ENCODE measurements at regions not wholly inside any gene's neighbourhood (a gene's known extent, or its start where the extent isn't known, plus 50 kb on each side); places are given as distances from the start of the nearest gene placed in this dataset.

- DNase-seq: no peak
Measured at GRCh38 chr6:45791211-45792168, 224.2 kb downstream of the CLIC5 start.

DNA sequence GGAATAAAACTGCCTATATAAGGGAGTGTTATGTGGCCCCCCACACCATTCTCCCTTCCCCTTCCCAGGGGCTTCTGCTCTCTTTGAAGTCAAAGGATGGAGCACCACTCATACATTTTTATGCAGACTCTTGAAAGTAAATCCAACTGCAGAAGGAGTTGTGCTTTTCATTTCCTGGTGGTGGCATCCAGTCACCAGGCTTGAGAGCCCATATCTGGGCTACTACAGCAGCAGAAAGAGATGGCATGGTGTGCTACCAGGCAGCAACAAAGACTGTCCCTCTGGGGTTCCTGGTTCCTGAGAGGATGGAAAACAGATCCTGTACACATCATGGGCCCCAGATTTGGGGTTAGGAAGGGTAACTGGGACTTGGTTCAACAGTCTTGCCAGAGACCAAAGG, 226.4 kb downstream of the CLIC5 start:
- no peak for DNase-seq

GRCh38 chr6:45787384-45787783, 228.3 kb downstream of the CLIC5 start:
- DNase-seq: no peak

DNA sequence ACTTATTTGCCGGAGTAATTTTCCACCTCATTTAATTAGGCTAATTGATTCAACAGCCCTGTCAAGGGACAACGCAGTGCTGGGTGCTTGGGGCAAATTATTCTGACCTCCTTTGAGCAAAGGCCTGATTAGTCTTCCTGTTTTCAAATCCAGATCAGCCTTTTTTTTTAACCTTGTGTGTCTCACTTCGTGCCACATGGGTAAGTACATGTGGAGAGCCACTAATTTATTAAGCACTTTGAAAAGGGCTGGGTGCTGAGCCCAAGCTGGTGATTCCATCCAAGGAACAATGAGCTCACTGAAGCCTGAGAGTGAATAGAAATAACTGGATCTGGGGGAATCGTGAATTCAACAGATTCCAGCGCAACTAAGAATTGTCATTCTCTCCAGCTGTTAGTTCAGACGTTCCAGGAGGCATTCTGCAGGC, 229.3 kb downstream of the CLIC5 start:
- no peak for DNase-seq

DNA sequence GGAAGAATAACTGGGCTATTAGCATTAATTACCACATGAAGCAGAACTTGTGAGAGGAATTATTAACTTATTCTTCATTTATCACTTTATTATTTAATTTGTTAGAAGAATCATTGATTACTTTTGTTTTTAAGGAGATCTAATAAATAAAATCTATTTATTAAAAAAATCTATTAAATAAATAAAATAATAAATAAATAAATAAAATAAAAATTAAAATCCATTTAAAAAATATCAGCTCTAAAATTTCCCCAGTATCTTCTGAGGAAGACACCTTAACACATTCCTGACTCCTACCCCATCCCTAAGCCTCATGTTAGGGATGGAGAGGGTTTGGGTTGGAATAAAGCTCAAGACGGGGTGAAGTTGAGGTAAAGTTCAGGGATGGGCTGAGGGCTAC, 231.4 kb downstream of the CLIC5 start:
- no peak for DNase-seq

DNA sequence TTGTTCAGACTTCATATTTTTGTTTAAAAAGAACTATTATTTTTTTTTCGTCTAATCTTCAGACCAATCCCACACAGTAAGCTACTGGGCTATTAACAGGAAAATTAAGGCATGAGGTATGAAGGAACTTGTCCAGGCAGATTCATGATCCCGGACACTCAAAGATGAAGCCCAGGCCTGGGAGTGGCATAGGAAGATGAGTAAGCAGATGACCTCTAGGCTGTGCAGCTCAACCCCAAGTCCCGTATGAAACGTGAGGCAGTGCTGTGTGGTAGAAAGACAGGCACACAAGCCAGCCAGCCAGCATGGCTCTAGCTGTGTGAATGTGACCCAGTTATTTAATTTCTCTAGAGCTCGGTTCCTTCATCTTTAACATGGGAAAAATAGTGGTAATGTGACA, 231.9 kb downstream of the CLIC5 start:
- no peak for DNase-seq

- no peak for DNase-seq
Measured at GRCh38 chr6:45781890-45782289, 233.8 kb downstream of the CLIC5 start.

DNA sequence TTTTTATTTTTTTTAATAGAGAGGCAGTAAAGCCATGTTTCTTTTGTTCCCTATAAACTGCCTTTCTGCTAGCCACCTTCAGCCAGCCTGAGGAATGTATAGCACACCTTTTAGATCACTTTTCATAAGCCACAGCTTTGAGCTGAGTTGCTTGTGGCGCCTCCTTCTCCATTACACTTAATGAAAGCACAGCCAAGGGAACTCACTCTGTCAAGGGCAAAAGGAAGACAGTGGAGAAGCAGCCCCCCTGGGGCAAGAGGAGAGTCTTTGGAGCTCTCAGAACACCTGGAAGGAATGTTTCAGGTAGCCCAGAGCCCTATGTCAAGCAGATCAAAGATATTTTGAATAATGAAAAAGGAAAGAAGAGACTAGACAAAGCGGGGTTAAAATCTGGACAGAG, 235.1 kb downstream of the CLIC5 start:
- no peak for DNase-seq

GRCh38 chr6:45775026-45775697, 240.5 kb downstream of the CLIC5 start:
- DNase-seq: no peak

DNA sequence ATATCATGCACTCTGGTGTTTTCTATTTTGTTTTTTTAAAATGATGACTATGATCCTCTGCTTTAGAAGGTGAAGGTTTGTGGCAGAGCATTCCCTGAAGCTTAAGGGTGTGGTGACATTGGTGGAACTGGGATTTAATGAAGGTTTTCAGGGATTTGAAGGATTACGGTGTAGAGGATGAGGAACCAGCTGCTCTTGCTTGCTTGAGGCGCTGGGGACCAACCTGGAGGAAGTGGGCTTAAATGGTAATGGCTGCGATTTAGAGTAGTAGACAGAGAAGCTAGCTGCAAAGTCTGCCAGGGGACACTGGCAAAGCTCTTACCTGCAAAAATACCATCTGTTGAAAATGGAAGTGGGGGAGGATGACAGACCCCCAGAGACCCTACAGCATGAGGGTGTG, 241.8 kb downstream of the CLIC5 start:
- DNase-seq: no peak

DNA sequence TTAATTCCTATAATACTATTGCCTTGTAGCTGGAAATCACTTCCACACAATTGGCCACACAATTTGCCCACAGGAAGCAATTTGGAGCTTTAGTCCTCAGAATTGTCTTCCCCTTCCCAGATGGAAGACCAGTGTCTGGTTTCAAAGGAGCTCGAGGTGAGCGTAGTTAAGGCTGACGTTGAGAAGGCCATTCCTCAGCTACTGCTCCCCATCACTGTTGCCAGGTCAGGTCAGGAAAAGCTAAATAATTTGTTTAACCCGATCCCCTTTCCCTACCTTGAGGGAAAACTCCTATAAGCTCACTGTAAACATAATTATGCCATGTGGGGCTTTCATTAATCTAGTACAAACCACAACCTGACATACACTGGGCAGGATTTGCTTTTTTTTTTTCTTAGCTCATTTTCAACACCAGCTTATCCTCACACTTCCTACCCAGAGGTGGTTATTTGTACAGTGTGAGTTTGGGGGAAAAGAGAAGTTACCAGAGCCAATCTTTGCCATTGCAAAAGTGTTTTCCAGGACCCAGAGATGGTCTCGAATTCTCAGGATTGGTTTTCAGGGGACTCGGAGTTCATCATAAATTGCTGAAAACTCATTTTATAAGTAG, 242.7 kb downstream of the CLIC5 start:
- no peak for DNase-seq

DNA sequence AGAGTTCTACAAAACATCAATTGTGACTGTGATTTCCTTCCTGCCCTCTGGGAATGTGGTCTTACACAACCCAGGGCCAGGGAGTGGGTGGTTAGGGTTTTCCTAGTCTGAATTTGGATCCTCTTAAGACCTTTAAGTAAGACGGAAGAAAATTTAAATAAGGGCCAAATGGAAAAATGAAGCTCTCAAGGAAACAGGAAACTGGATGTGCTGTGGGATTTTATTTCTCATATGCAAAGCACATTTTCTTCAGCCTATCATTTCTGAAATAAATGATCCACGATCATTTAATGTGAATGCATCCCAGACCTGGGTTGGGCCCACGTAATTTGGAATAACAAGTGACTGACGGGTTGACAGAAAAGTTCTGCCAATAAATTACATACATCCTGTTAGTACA, 243.6 kb downstream of the CLIC5 start:
- DNase-seq: no peak

DNA sequence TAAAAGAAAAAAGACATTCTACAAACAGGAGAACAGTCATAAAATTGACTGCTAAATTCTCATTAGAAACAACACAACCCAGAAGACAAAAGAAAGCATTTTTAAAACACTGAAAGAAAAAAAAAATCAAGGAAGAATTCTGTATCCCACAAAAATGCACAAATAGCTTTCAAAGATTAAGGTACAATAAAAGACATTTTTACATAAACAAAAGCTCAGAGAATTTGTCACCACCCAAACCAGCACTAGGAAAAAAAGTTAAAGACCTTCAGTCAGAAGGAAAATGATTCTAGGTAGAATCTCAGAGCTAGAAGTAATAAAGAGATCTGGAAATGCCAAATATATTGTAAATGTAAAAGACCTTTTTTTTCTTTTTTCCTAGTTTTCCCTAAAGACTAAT, 252.4 kb downstream of the CLIC5 start:
- no peak for DNase-seq

DNA sequence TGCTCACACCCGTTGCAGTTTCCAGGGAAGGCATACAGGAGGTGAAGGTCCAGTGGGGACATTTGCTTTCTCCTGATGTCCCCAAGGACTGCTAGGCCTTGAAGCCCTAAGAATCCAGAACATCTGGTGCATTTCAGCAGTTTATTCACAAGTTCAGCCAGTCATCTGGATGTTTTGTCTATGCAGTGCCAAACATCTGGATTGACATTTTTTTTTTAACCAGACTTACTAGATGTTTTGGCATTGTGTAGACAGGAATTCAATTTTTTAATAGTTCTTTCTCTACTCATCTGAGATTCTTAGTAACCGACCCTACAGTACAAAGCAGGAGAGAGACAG, 256.2 kb downstream of the CLIC5 start:
- no peak for DNase-seq

- no peak for DNase-seq
Measured at GRCh38 chr6:45758787-45759471, 256.7 kb downstream of the CLIC5 start.

DNA sequence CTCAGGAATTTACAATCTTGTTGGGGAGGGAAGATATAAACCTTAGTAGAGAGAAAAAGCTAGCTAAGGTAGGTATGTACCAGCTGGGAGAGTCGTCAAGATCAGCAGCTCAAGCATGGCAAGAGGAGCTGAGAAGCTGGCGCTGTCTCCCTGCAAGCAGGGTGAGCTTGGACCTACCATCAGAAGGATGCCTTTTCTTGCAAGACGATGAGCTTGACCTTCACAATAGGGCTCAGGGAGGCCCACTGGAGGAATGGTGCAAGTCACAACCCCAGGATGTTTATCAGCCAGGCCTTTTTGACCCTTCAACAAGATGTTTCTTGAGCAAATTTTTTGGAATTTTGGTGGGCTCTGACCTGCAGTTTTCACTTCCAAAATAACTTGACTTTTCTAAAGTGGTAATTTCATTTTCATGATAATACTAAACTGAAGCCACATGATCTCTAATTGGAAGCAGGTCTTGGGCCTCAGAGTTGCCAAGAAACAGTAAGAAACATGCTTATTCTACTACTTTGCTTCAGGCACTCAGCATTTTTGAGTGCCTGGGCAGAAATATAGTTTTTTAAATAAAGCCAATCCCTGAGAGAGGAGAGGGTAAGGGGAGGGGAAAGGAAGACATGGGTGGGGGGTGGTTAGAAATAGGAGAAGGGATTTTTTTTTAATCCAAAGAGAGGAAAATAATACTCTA, 258.1 kb downstream of the CLIC5 start:
- no peak for DNase-seq

DNA sequence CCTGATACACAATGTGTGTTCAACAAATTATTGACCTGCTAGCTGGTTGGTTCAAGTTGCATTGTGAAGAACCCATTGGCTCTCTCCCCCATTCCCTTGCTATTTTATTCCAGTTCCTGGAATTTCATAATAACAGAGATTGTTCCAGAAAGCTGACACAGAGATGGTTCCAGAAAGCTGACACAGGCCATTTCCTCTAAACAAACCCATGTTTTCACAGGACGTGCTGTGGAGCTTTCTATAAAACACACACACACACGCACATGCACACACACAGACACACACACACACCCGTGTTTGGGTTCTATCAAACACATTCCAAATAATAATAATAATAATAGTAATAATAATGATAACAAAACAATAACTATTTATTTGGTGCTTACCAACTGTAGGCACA, 259.1 kb downstream of the CLIC5 start:
- no peak for DNase-seq

DNA sequence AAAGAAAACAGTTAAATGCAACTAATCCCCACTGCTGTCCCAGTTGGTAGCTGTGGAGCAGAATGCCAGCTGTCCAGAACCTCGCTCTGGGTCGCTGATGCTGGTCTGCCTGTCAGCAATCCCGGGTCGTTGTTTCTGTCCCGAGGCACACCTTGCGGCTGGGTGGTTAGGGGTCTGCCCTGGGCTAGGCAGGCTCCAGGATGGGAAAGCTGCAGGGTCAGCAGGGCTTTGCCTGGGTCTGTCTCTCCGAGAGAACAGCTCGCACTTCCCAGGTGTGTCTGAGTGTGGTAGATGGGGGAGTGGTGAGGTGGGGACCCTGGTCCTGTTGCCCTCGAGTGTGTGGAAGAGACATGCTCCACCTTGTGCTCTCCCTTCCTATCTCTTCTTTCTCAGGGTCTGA, 261.2 kb downstream of the CLIC5 start:
- DNase-seq: no peak

DNA sequence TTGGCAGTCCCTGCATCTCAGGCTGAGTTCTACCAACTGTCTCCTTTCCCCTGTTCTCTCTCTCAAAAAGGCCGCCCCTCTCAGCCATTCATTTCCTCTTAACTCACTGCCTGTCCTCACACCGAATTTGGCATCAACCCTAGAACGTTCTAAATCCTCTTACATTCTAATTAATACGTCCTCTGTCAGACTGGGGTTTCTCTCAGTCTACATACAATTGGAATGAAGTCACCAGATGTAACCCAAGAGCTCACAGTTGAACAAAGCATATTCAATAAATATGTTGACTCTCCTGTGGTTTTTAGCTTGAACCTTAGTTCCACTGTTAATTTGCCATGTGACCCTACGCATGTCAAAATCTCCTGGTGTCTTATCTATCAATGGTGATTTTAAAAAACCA, 269.6 kb downstream of the CLIC5 start:
- DNase-seq: no peak

DNA sequence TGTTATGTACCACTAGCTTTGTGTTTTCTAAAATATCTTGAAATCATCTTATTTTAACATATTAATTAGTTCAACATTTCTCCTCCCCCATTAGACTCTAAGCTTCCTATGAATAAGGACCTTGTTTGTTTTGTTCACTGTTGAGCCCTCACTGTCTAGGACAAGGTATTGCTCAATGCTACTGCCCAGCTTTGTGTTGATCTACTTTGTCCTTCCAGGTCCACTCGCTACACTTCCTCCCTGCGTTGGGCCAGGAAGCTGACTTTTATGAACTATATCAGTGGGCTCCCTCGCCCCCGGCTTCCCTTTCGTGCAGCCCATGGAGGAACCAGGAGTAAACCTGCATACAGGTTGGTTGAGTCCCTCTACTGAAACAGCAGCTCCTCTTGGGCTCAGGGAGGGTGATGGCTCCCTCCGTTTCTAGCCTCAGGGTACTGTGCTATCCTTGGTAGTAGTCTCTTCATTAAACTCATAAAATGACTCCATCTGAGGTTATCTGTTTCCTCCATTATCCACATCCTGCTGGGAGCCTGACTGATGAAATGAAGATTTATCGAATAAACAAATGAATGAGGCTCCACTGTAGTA, 272.5 kb downstream of the CLIC5 start:
- DNase-seq: no peak

- DNase-seq: no peak
Measured at GRCh38 chr6:45742591-45742990, 273.1 kb downstream of the CLIC5 start.

DNA sequence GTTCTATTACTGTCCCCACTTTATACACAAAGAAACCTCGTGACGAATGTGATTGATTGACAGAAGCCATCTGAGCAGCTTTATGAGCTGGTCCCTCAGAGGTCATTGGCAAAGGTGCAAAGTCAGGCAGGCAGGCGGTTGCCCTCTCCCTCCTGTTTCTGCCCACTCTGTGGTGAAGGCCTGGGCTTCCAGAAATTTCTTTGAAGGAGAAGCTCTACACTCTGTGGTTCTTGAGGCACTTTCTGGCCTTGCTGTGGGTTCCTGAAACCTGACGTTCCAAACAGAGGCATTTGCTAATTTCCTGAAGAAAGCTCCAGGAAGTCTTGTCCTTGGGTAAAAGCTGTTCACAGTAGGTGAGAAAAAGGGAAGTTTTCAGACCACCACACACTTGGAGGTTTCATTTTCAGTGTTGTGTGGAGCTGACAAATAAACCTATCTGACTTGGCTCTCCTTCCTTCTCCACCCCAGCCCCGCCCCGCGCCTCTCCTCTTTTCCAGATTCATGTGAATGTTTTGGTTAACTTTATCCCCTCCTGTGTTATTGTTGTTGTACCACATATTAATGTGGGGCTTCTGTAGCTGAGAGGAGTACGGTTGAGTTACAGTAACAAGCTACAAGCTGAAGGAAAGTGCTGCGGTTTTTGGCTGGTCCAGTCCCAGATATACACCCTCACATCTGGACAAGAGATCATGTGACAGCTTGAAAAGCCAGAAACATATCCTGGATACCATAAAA, 274.1 kb downstream of the CLIC5 start:
- peak; percentile 16 for DNase-seq

Data from CD4-positive, alpha-beta T cell treated with Interleukin-21 for 1 hour (primary cell).